Calu3 (cell line): ENCODE measurements at regions not wholly inside any gene's neighbourhood (a gene's known extent, or its start where the extent isn't known, plus 50 kb on each side); places are given as distances from the start of the nearest gene placed in this dataset.

Experiments
- BruUV-seq: library from RNA; stranded (reverse); fragments of 400-500 nt; replicated peaks from 2 replicates; lab custom pipeline; 2021; lab: Mats Ljungman, UMichigan
- CTCF ChIA-PET: fragments of 300-600 bp; sonication (Branson Sonifier 250); formaldehyde crosslinking; loops from one replicate; lab custom pipeline; 2022; ENCODE audit warnings: antibody characterized with exemption; lab: Charles Lee
- DNase-seq: peaks from one replicate; pipeline ENCODE4 v3.0.0; 2022
- H3K27ac Mint-ChIP-seq: one replicate; pipeline ENCODE4 v1.8.0; 2022; ENCODE audit warnings: mixed read lengths; ENCODE audit not compliant: unreplicated experiment
- H3K27me3 Mint-ChIP-seq: one replicate; pipeline ENCODE4 v1.8.0; 2022; ENCODE audit warnings: mixed read lengths; ENCODE audit not compliant: unreplicated experiment
- H3K36me3 Mint-ChIP-seq: one replicate; pipeline ENCODE4 v1.8.0; 2022; ENCODE audit warnings: mild to moderate bottlenecking, moderate library complexity, mixed read lengths; ENCODE audit not compliant: insufficient read depth, unreplicated experiment
- H3K4me1 Mint-ChIP-seq: one replicate; pipeline ENCODE4 v1.8.0; 2022; ENCODE audit warnings: mild to moderate bottlenecking, low read depth, mixed read lengths; ENCODE audit not compliant: unreplicated experiment
- H3K4me3 Mint-ChIP-seq: one replicate; pipeline ENCODE4 v1.8.0; 2022; ENCODE audit warnings: mild to moderate bottlenecking, low read depth, moderate library complexity, mixed read lengths; ENCODE audit not compliant: unreplicated experiment
- H3K9me3 Mint-ChIP-seq: one replicate; pipeline ENCODE4 v1.8.0; 2022; ENCODE audit warnings: low read depth, mixed read lengths; ENCODE audit not compliant: unreplicated experiment
- intact Hi-C: fragments of 100-400 bp; cut with micrococcal nuclease; formaldehyde crosslinking; loops from one replicate; pipeline ENCODE4 v1.10.0; 2022; ENCODE audit not compliant: unreplicated experiment
- TF ChIP-seq, protein P1 (sequence below): fragments of 200-600 bp; IDR thresholded peaks from one replicate; pipeline ENCODE4 v1.8.0; 2022; ENCODE audit warnings: antibody characterized with exemption; ENCODE audit not compliant: unreplicated experiment

- H3K4me3 Mint-ChIP-seq: no peak overlapping the region
- TF ChIP-seq, protein P1, sequence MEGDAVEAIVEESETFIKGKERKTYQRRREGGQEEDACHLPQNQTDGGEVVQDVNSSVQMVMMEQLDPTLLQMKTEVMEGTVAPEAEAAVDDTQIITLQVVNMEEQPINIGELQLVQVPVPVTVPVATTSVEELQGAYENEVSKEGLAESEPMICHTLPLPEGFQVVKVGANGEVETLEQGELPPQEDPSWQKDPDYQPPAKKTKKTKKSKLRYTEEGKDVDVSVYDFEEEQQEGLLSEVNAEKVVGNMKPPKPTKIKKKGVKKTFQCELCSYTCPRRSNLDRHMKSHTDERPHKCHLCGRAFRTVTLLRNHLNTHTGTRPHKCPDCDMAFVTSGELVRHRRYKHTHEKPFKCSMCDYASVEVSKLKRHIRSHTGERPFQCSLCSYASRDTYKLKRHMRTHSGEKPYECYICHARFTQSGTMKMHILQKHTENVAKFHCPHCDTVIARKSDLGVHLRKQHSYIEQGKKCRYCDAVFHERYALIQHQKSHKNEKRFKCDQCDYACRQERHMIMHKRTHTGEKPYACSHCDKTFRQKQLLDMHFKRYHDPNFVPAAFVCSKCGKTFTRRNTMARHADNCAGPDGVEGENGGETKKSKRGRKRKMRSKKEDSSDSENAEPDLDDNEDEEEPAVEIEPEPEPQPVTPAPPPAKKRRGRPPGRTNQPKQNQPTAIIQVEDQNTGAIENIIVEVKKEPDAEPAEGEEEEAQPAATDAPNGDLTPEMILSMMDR: no peak
- intact Hi-C loops: no loop called here
- H3K27me3 Mint-ChIP-seq: no peaks in the 10 kb centered on the region
- CTCF ChIA-PET: interaction anchor here (0.7 kb wide), 1 partner anchor 850 kb away, joined by 3 read pairs; no protein-coding TSS in a partner anchor
- no peaks in the 10 kb centered on the region for H3K4me1 Mint-ChIP-seq
- no peaks in the 10 kb centered on the region for H3K9me3 Mint-ChIP-seq
- H3K36me3 Mint-ChIP-seq: no peaks in the 10 kb centered on the region
- no peak overlapping the region for H3K27ac Mint-ChIP-seq
- DNase-seq: no peak
- BruUV-seq: no TSS peak
Observed at GRCh38 chr12:33663000-33663654, 223.5 kb upstream of the SYT10 start.

GRCh38 chr12:33669349-33669748 lies 229.7 kb upstream of the SYT10 start:
- TF ChIP-seq, protein P1: no peak
- Mint-ChIP-seq H3K36me3 (no peaks in the 10 kb centered on the region), H3K27me3 (no peaks in the 10 kb centered on the region), H3K9me3 (no peaks in the 10 kb centered on the region), H3K27ac (no peak overlapping the region), H3K4me3 (no peak overlapping the region), H3K4me1 (no peaks in the 10 kb centered on the region)
- no peak for DNase-seq
- BruUV-seq: no TSS peak
- intact Hi-C loops: no loop called here
- CTCF ChIA-PET: no interaction called here

DNA sequence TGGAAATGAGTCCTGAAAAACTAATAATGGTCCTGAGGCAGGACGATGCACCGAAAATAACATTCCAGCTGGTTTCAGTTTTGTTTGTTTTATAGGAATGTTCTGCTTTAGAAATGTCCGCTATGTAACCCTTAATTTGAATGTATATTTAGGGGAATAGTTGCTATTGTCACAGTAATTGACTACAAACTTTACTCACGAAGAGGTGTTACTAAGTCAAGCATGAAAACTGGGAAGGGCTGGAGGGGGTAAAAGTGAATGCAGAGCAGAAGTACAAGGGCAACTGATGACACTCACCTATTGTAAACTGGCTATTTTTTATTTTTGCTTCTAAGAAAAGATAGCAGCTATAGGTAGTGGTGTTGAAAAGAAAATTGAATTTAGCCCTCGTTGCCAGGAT lies 230.7 kb upstream of the SYT10 start:
- H3K36me3 Mint-ChIP-seq: no peaks in the 10 kb centered on the region
- CTCF ChIA-PET: no interaction called here
- no peaks in the 10 kb centered on the region for H3K9me3 Mint-ChIP-seq
- no peaks in the 10 kb centered on the region for H3K27me3 Mint-ChIP-seq
- no peaks in the 10 kb centered on the region for H3K4me1 Mint-ChIP-seq
- no peak for DNase-seq
- BruUV-seq: no TSS peak
- no peak overlapping the region for H3K4me3 Mint-ChIP-seq
- TF ChIP-seq, protein P1: no peak
- no peak overlapping the region for H3K27ac Mint-ChIP-seq
- intact Hi-C loops: no loop called here

DNA sequence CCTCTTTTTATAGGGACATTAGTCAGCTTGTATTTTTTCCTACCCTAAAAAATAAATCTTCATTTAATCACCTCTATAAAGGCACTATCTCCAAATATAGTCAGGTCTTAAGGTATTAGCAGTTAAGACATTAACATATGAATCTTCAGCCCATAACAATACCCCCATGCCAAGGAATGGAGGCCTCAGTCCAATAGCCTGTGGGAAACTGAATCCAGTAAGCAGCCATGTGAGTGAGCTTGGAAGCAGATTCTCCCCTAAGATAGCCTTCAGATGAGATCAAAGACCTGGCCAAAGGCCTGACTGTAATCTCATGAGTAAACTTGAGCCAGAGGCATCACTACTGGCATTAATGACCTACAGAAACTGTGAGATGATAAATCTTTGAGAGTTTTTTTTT lies 232.1 kb upstream of the SYT10 start:
- Mint-ChIP-seq H3K9me3 (no peaks in the 10 kb centered on the region), H3K4me3 (no peak overlapping the region), H3K36me3 (no peaks in the 10 kb centered on the region), H3K27me3 (no peaks in the 10 kb centered on the region), H3K27ac (no peak overlapping the region), H3K4me1 (no peaks in the 10 kb centered on the region)
- TF ChIP-seq, protein P1: no peak
- CTCF ChIA-PET: no interaction called here
- intact Hi-C loops: no loop called here
- BruUV-seq: no TSS peak
- DNase-seq: no peak
